Left cardiac atrium (tissue), 4 donors: ENCODE measurements at regions not wholly inside any gene's neighbourhood (a gene's known extent, or its start where the extent isn't known, plus 50 kb on each side); places are given as distances from the start of the nearest gene placed in this dataset.

Experiments
- ATAC-seq, 2 donors: fragments of 200-7000 bp; cut with Tn5 transposase; one replicate each; pipeline ENCODE4 v1.9.1; 2020; ENCODE audit warnings: mild to moderate bottlenecking in 2 of 2, moderate library complexity in 2 of 2
- DNase-seq: peaks from one replicate; pipeline ENCODE4 v3.0.0-alpha.2; 2020
- intact Hi-C, 2 donors: fragments of 100-400 bp; cut with DNase I; formaldehyde crosslinking; loops; one replicate each; pipeline versions ENCODE4 v1.14.1 to v1.15.1; 2022 to 2023
- donor health status: DM: no; HTN: yes; CAD: no.
- donor health status: DM: no; HTN: yes; CAD: no; lungs with severe emphysema.
- donor health status: DM: yes; HTN: yes; CAD: no.
- donor health status: Dilated cardiomyopathy.

- DNase-seq (no peak), ATAC-seq (no peak)
- intact Hi-C loops: loop anchor here in 1 of 2 donors (5.0 kb wide), 1 partner anchor 117 kb away; no protein-coding TSS in a partner anchor
These were observed 145.7 kb upstream of the KLF4 start for GRCh38 chr9:107635101-107635802.

GRCh38 chr9:107633406-107633805 lies 143.8 kb upstream of the KLF4 start:
- ATAC-seq: no peak
- no peak for DNase-seq
- intact Hi-C loops: no loop called here

- ATAC-seq (no peak), DNase-seq (no peak)
- intact Hi-C loops: no loop called here
These were observed 143.1 kb upstream of the KLF4 start for GRCh38 chr9:107632661-107633060.

GRCh38 chr9:107632216-107632615 lies 142.6 kb upstream of the KLF4 start:
- DNase-seq (no peak), ATAC-seq (no peak)
- intact Hi-C loops: no loop called here

GRCh38 chr9:107631788-107632187 lies 142.2 kb upstream of the KLF4 start:
- ATAC-seq: peak in 1 of 2 donors; percentile 36
- no peak for DNase-seq
- intact Hi-C loops: no loop called here

GRCh38 chr9:107630156-107630555 lies 140.6 kb upstream of the KLF4 start:
- ATAC-seq (no peak), DNase-seq (no peak)
- intact Hi-C loops: no loop called here

GRCh38 chr9:107628444-107628843 lies 138.9 kb upstream of the KLF4 start:
- intact Hi-C loops: no loop called here
- DNase-seq (no peak), ATAC-seq (peak in 1 of 2 donors; percentile 56)

- ATAC-seq: peak in 1 of 2 donors; percentile 13
- no peak for DNase-seq
- intact Hi-C loops: no loop called here
These were observed 138.2 kb upstream of the KLF4 start for GRCh38 chr9:107627781-107628180.

- DNase-seq (no peak), ATAC-seq (no peak)
- intact Hi-C loops: no loop called here
These were observed 136.5 kb upstream of the KLF4 start for GRCh38 chr9:107626118-107626517.

GRCh38 chr9:107625383-107625984 lies 135.9 kb upstream of the KLF4 start:
- ATAC-seq (no peak), DNase-seq (no peak)
- intact Hi-C loops: no loop called here

- ATAC-seq (peak in 1 of 2 donors; percentile 47), DNase-seq (peak; percentile 50)
- intact Hi-C loops: no loop called here
These were observed 134.8 kb upstream of the KLF4 start for GRCh38 chr9:107624234-107624948.

GRCh38 chr9:107621436-107621835 lies 131.9 kb upstream of the KLF4 start:
- intact Hi-C loops: no loop called here
- no peak for DNase-seq
- no peak for ATAC-seq

- DNase-seq (no peak), ATAC-seq (no peak)
- intact Hi-C loops: no loop called here
These were observed 131.2 kb upstream of the KLF4 start for GRCh38 chr9:107620801-107621200.

- DNase-seq (no peak), ATAC-seq (no peak)
- intact Hi-C loops: no loop called here
These were observed 130.7 kb upstream of the KLF4 start for GRCh38 chr9:107620236-107620635.

GRCh38 chr9:107615321-107615720 lies 125.8 kb upstream of the KLF4 start:
- intact Hi-C loops: no loop called here
- peak in 1 of 2 donors; percentile 60 for ATAC-seq
- no peak for DNase-seq

GRCh38 chr9:107614765-107615164 lies 125.2 kb upstream of the KLF4 start:
- DNase-seq (no peak), ATAC-seq (no peak)
- intact Hi-C loops: no loop called here

GRCh38 chr9:107613321-107613720 lies 123.8 kb upstream of the KLF4 start:
- ATAC-seq: no peak
- intact Hi-C loops: no loop called here
- no peak for DNase-seq

- DNase-seq (peak; percentile 80), ATAC-seq (peak; percentile 88 to 93)
- intact Hi-C loops: no loop called here
These were observed 122.6 kb upstream of the KLF4 start for GRCh38 chr9:107612136-107612535.

GRCh38 chr9:107609547-107609946 lies 120.0 kb upstream of the KLF4 start:
- intact Hi-C loops: no loop called here
- DNase-seq: no peak
- ATAC-seq: no peak

- intact Hi-C loops: no loop called here
- no peak for ATAC-seq
- DNase-seq: no peak
These were observed 116.7 kb upstream of the KLF4 start for GRCh38 chr9:107606149-107606790.
